IMR-90 (cell line): ENCODE measurements at regions not wholly inside any gene's neighbourhood (a gene's known extent, or its start where the extent isn't known, plus 50 kb on each side); places are given as distances from the start of the nearest gene placed in this dataset.

Source experiments
- ATAC-seq: fragments of 200-7000 bp; cut with Tn5 transposase; 2 replicates; pipeline ENCODE4 v1.9.1; 2020; ENCODE audit warnings: low read depth, mild to moderate bottlenecking, moderate library complexity
- BruUV-seq: library from RNA; stranded (reverse); fragments of 400-500 nt; replicated peaks from 2 replicates; lab custom pipeline; 2021; lab: Mats Ljungman, UMichigan
- CTCF ChIA-PET: fragments of 300-600 bp; formaldehyde crosslinking; extraction: SDS; loops from one replicate; lab custom pipeline; 2021; ENCODE audit warnings: antibody characterized with exemption; lab: Yijun Ruan, JAX
- POLR2A ChIA-PET: fragments of 300-600 bp; sonication (Branson Sonifier 250); formaldehyde crosslinking; loops from one replicate; lab custom pipeline; 2022; ENCODE audit warnings: antibody characterized with exemption; ENCODE audit not compliant: unreplicated experiment; lab: Charles Lee
- DNase-seq: peaks from one replicate; pipeline ENCODE4 v3.0.0; 2013
- H2AFZ ChIP-seq: replicated peaks from 2 replicates; pipeline ENCODE3; 2013; ENCODE audit warnings: low read length, mild to moderate bottlenecking; ENCODE audit not compliant: poor library complexity
- H2AK5ac ChIP-seq: 2 replicates; pipeline ENCODE4 v1.6.1; 2013; ENCODE audit warnings: low read depth, low read length, inconsistent platforms
- H2AK9ac ChIP-seq: replicated peaks from 2 replicates; pipeline ENCODE3; 2013; ENCODE audit warnings: mild to moderate bottlenecking, low read depth, low read length, moderate library complexity; ENCODE audit not compliant: poor library complexity
- H2BK120ac ChIP-seq: 2 replicates; pipeline ENCODE4 v1.6.1; 2013; ENCODE audit warnings: low read depth, low read length, inconsistent platforms
- H2BK15ac ChIP-seq: 3 replicates; pipeline ENCODE4 v1.6.1; 2013; ENCODE audit warnings: low read depth, low read length, inconsistent platforms
- H2BK20ac ChIP-seq: 2 replicates; pipeline ENCODE4 v1.6.1; 2013; ENCODE audit warnings: low read depth, mild to moderate bottlenecking, inconsistent platforms, low read length, moderate library complexity
- H2BK5ac ChIP-seq: 2 replicates; pipeline ENCODE4 v1.6.1; 2013; ENCODE audit warnings: mild to moderate bottlenecking, low read depth, low read length, inconsistent platforms; ENCODE audit not compliant: poor library complexity, severe bottlenecking
- H3K14ac ChIP-seq: replicated peaks from 2 replicates; pipeline ENCODE4 v1.6.1; 2013; ENCODE audit warnings: low read depth, low read length, inconsistent platforms
- H3K18ac ChIP-seq: 2 replicates; pipeline ENCODE4 v1.6.1; 2013; ENCODE audit warnings: low read depth, low read length, control low read depth
- H3K23ac ChIP-seq: 2 replicates; pipeline ENCODE4 v1.6.1; 2013; ENCODE audit warnings: low read depth, low read length, inconsistent platforms
- H3K27ac ChIP-seq: 2 replicates; pipeline ENCODE4 v1.5.1; 2013; ENCODE audit warnings: mild to moderate bottlenecking, control low read depth, low read length; ENCODE audit not compliant: insufficient read depth
- H3K27me3 ChIP-seq: 2 replicates; pipeline ENCODE4 v1.6.1; 2013; ENCODE audit warnings: low read length; ENCODE audit not compliant: control insufficient read depth, insufficient read depth
- H3K36me3 ChIP-seq: 2 replicates; pipeline ENCODE4 v1.6.1; 2013; ENCODE audit warnings: low read length, mixed read lengths; ENCODE audit not compliant: control insufficient read depth, insufficient read depth
- H3K4ac ChIP-seq: 2 replicates; pipeline ENCODE4 v1.6.1; 2013; ENCODE audit warnings: low read depth, low read length, inconsistent platforms
- H3K4me1 ChIP-seq: 2 replicates; pipeline ENCODE4 v1.6.1; 2013; ENCODE audit warnings: low read length, mixed read lengths; ENCODE audit not compliant: control insufficient read depth, insufficient read depth
- H3K4me2 ChIP-seq: 2 replicates; pipeline ENCODE4 v1.6.1; 2013; ENCODE audit warnings: low read depth, mild to moderate bottlenecking, control low read depth, low read length, moderate library complexity
- H3K4me3 ChIP-seq: 2 replicates; pipeline ENCODE4 v1.5.1; 2013; ENCODE audit warnings: low read depth, mild to moderate bottlenecking, control low read depth, low read length, moderate library complexity; ENCODE audit not compliant: insufficient read depth
- H3K56ac ChIP-seq: 2 replicates; pipeline ENCODE4 v1.6.1; 2013; ENCODE audit warnings: low read length, inconsistent platforms; ENCODE audit not compliant: insufficient read depth; ENCODE audit errors: extremely low read depth
- H3K79me1 ChIP-seq, 2 experiments: 2 replicates each; pipeline ENCODE4 v1.6.1; 2013; ENCODE audit warnings: low read length in 2 of 2, inconsistent platforms in 1 of 2, low read depth in 1 of 2
- H3K9ac ChIP-seq: 2 replicates; pipeline ENCODE4 v1.6.1; 2013; ENCODE audit warnings: low read depth, low read length, control low read depth
- H3K9me1 ChIP-seq: 2 replicates; pipeline ENCODE4 v1.6.1; 2013; ENCODE audit warnings: low read length, inconsistent platforms; ENCODE audit not compliant: insufficient read depth
- H3K9me3 ChIP-seq: 2 replicates; pipeline ENCODE4 v1.6.1; 2013; ENCODE audit warnings: low read length; ENCODE audit not compliant: control insufficient read depth, insufficient read depth
- H4K20me1 ChIP-seq: 2 replicates; pipeline ENCODE4 v1.6.1; 2013; ENCODE audit warnings: low read length, inconsistent platforms; ENCODE audit not compliant: insufficient read depth
- H4K5ac ChIP-seq: 2 replicates; pipeline ENCODE4 v1.6.1; 2013; ENCODE audit warnings: mild to moderate bottlenecking, low read depth, low read length, control low read depth
- H4K8ac ChIP-seq, 2 experiments: 2 replicates each; pipeline ENCODE4 v1.6.1; 2013; ENCODE audit warnings: low read depth in 2 of 2, low read length in 2 of 2, control low read depth in 1 of 2, inconsistent platforms in 1 of 2
- H4K91ac ChIP-seq: 2 replicates; pipeline ENCODE4 v1.6.1; 2013; ENCODE audit warnings: low read depth, low read length, inconsistent platforms; ENCODE audit not compliant: insufficient read depth
- BHLHE40 ChIP-seq: fragments of 150-350 bp; IDR thresholded peaks from 2 replicates; pipeline ENCODE4 v1.6.1; 2016; ENCODE audit warnings: mild to moderate bottlenecking, low read depth, low read length
- CEBPB ChIP-seq: IDR thresholded peaks from 2 replicates; pipeline ENCODE4 v1.6.1; 2012; ENCODE audit warnings: low read depth, low read length, improper control_type of control experiment
- CHD1 ChIP-seq: IDR thresholded peaks from 2 replicates; pipeline ENCODE4 v1.6.1; 2012; ENCODE audit warnings: low read depth, low read length, improper control_type of control experiment
- CTCF ChIP-seq: conservative IDR thresholded peaks from 2 replicates; pipeline ENCODE4 v1.5.1; 2012; ENCODE audit warnings: mild to moderate bottlenecking, low read depth, low read length, improper control_type of control experiment
- ELK1 ChIP-seq: fragments of 150-350 bp; IDR thresholded peaks from 2 replicates; pipeline ENCODE4 v1.6.1; 2016; ENCODE audit warnings: low read depth, mild to moderate bottlenecking, low read length, moderate library complexity, borderline replicate concordance
- FOS ChIP-seq: fragments of 150-350 bp; IDR thresholded peaks from 2 replicates; pipeline ENCODE4 v1.6.1; 2016; ENCODE audit warnings: low read depth, low read length
- MAFK ChIP-seq: IDR thresholded peaks from 2 replicates; pipeline ENCODE4 v1.6.1; 2012; ENCODE audit warnings: low read depth, low read length, improper control_type of control experiment
- MAZ ChIP-seq: IDR thresholded peaks from 2 replicates; pipeline ENCODE4 v1.6.1; 2012; ENCODE audit warnings: low read depth, mild to moderate bottlenecking, low read length, improper control_type of control experiment, moderate library complexity, borderline replicate concordance
- MXI1 ChIP-seq: IDR thresholded peaks from 2 replicates; pipeline ENCODE4 v1.6.1; 2012; ENCODE audit warnings: low read depth, mild to moderate bottlenecking, low read length, moderate library complexity, borderline replicate concordance
- NFE2L2 ChIP-seq: fragments of 150-350 bp; IDR thresholded peaks from 2 replicates; pipeline ENCODE4 v1.6.1; 2016; ENCODE audit warnings: low read depth, mild to moderate bottlenecking, low read length
- POLR2A ChIP-seq: IDR thresholded peaks from 2 replicates; pipeline ENCODE4 v1.6.1; 2012; ENCODE audit warnings: mild to moderate bottlenecking, low read depth, low read length
- RAD21 ChIP-seq: IDR thresholded peaks from 2 replicates; pipeline ENCODE4 v1.6.1; 2012; ENCODE audit warnings: low read length, improper control_type of control experiment
- RCOR1 ChIP-seq: IDR thresholded peaks from 2 replicates; pipeline ENCODE4 v1.6.1; 2012; ENCODE audit warnings: mild to moderate bottlenecking, low read length, improper control_type of control experiment; ENCODE audit not compliant: insufficient replicate concordance
- RFX5 ChIP-seq: IDR thresholded peaks from 2 replicates; pipeline ENCODE4 v1.8.0; 2012; ENCODE audit warnings: low read depth, mild to moderate bottlenecking, low read length, moderate library complexity
- SMC3 ChIP-seq: fragments of 150-350 bp; IDR thresholded peaks from 2 replicates; pipeline ENCODE4 v1.6.1; 2016; ENCODE audit warnings: low read depth, mild to moderate bottlenecking, antibody characterized with exemption, low read length, moderate library complexity
- USF2 ChIP-seq: fragments of 150-350 bp; IDR thresholded peaks from 2 replicates; pipeline ENCODE4 v1.6.1; 2017; ENCODE audit warnings: mild to moderate bottlenecking, antibody characterized with exemption, low read length, low read depth
- WGBS, 2 experiments: methylation state at CpG; one replicate each; pipeline versions ENCODE4 v1.1.5 to v1.1.7; 2013; ENCODE audit warnings: missing lambda C conversion rate in 2 of 2; ENCODE audit not compliant: insufficient read length in 1 of 2; ENCODE audit errors: extremely low coverage in 2 of 2; 5-methylcytosine and 5-hydroxymethylcytosine counted together
- dilution Hi-C: fragments of 300-500 bp; cut with HindIII; formaldehyde crosslinking; loops from one replicate; pipeline ENCODE4 v1.14.3; 2018; ENCODE audit warnings: low sequenced_read_pairs; ENCODE audit not compliant: unreplicated experiment
- in situ Hi-C: fragments of 300-500 bp; cut with MboI; formaldehyde crosslinking; loops from 3 replicates; pipeline ENCODE4 v1.14.3; 2019; ENCODE audit warnings: low sequenced_read_pairs, inconsistent platforms, mixed read lengths
- intact Hi-C: fragments of 100-400 bp; cut with micrococcal nuclease; formaldehyde crosslinking; loops from 2 replicates; pipeline ENCODE4 v1.10.0; 2022

GRCh38 chr22:22082229-22082835 is 99.7 kb upstream of the TOP3B start:
- WGBS, 2 experiments = no CpG with 5 or more reads among the region's 1 CpG
- Histone ChIP-seq H2AK9ac (no peak overlapping the region), H2BK20ac (no peak overlapping the region), H4K20me1 (no peaks in the 10 kb centered on the region), H3K4me3 (no peak overlapping the region), H3K56ac (no peak overlapping the region), H2BK5ac (no peak overlapping the region), H4K91ac (no peak overlapping the region), H3K4me1 (peaks cover 9% of the 10 kb centered on the region), H3K4me2 (no peak overlapping the region), H2BK15ac (no peak overlapping the region), H2AK5ac (no peak overlapping the region), H3K27me3 (peaks cover 13% of the 10 kb centered on the region), H4K5ac (no peak overlapping the region), H4K8ac (no peak overlapping the region), H3K36me3 (no peaks in the 10 kb centered on the region), H3K9me1 (peaks cover 19% of the 10 kb centered on the region; the same call in 1 of the 2 replicates), H3K23ac (no peak overlapping the region), H2BK120ac (no peak overlapping the region), H3K14ac (no peak overlapping the region), H3K9ac (no peak overlapping the region), H3K27ac (no peak overlapping the region), H3K79me1 (no peaks in the 10 kb centered on the region), H2AFZ (no peak overlapping the region), H3K4ac (no peak overlapping the region), H3K9me3 (no peaks in the 10 kb centered on the region), H3K18ac (no peak overlapping the region)
- ChIA-PET CTCF (interaction anchor here (0.6 to 1.2 kb wide), 2 partner anchors 18 to 21 kb away, joined by 3 to 4 read pairs; no protein-coding TSS in a partner anchor), POLR2A (no interaction called here)
- dilution Hi-C loops = no loop called here
- no peak for ATAC-seq
- DNase-seq = no peak
- in situ Hi-C loops = no loop called here
- no peak for TF ChIP-seq CTCF
- no peak for TF ChIP-seq USF2
- no peak for TF ChIP-seq RAD21
- no peak for TF ChIP-seq NFE2L2
- no peak for TF ChIP-seq MXI1
- no peak for TF ChIP-seq CEBPB
- no peak for TF ChIP-seq FOS
- TF ChIP-seq SMC3 = no peak
- TF ChIP-seq MAZ = no peak
- no peak for TF ChIP-seq RCOR1
- no peak for TF ChIP-seq CHD1
- TF ChIP-seq POLR2A = no peak
- TF ChIP-seq RFX5 = no peak
- TF ChIP-seq BHLHE40 = no peak
- TF ChIP-seq MAFK = no peak
- TF ChIP-seq ELK1 = no peak
- no TSS peak for BruUV-seq
- intact Hi-C loops = no loop called here
